ENCODE measurements at regions not wholly inside any gene's neighbourhood (a gene's known extent, or its start where the extent isn't known, plus 50 kb on each side); places are given as distances from the start of the nearest gene placed in this dataset.
A peak's percentile ranks its signal among the peaks of the same experiment; 100 is the strongest.

GRCh38 chr5:87101321-87101720 lies 166.4 kb upstream of the RASA1 start:
- DNase-seq = no peak

DNA sequence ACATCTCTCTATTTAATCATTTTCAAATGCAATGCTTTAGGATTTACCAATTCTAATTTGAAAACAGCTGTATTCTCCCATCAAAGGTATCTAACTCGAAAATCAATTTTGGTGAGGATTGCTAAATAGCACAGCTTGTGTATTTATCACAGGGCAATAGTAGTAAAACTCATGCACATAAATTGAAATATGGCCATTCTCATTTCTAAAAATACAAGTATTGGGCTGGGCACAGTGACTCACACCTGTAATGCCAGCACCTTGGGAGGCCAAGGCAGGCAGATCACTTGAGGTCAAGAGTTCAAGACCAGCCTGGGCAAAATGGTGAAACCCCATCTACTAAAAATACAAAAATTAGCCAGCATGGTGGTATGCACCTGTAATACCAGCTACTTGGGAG lies 164.8 kb upstream of the RASA1 start:
- DNase-seq = no peak

- no peak for DNase-seq
Measured at GRCh38 chr5:87103616-87104287, 163.9 kb upstream of the RASA1 start.

- no peak for DNase-seq
Measured at GRCh38 chr5:87105577-87105976, 162.1 kb upstream of the RASA1 start.

- no peak for DNase-seq
Measured at GRCh38 chr5:87109746-87110145, 157.9 kb upstream of the RASA1 start.

DNA sequence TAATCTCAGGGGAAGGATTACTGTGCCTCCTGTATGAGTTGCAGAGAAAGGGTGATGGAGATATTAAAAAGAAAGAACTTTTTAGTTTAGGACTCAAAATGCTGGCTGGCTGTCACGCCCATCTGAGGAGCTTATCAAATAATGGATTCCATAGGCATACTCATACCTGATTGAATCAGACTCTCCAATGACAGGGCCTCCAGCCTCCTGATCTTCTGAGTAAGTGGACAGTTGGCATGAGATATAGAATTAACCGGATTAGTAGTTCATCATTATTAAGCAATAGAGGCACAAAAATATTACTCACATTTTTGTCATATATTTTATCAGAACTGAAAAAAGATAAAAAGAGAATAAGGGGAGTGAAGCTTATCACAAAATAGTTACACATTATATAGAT lies 157.0 kb upstream of the RASA1 start:
- no peak for DNase-seq

- no peak for DNase-seq
Measured at GRCh38 chr5:87113861-87114260, 153.8 kb upstream of the RASA1 start.

DNA sequence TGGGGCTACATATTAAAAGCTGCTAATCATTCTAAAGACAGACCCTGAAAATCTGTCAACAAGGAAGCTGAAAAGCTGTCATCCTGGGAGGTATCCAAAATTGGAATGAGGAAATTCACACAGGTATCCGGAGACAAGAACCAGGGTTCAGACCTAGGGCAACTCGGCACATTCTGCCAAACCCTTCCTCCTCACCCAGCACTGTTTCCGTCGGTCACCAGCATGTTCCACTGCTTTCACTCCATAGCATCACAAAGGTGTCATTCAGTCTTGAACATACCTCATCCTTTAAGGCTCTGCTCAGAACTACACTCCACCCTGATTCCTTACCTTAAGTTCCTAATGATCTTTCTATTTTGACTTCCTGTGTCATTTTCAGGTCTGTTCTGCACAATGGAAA lies 153.1 kb upstream of the RASA1 start:
- no peak for DNase-seq

DNA sequence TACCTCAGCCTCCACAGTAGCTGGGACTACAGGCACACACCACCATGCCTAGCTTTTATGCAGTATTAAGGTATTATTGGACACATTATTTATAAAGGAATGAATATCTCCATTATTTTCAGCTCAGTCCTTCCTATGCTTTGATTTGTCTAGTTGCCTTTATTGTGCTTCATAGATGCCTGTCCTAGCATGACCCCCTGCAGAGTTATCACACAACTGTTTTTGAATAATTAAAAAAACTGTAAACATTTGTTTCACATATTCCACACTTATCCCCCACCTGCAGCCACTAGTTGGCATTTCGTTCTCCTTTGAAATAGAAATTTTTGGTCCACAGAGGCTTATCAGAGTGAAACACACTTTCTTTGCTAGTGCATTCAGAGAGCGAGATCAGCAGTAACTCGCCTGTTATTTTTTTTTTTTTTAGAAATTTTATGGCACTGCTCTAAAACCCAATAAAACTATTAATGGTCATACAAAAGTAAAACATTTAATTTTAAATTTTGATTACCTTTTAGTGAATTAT lies 151.8 kb upstream of the RASA1 start:
- no peak for DNase-seq

DNA sequence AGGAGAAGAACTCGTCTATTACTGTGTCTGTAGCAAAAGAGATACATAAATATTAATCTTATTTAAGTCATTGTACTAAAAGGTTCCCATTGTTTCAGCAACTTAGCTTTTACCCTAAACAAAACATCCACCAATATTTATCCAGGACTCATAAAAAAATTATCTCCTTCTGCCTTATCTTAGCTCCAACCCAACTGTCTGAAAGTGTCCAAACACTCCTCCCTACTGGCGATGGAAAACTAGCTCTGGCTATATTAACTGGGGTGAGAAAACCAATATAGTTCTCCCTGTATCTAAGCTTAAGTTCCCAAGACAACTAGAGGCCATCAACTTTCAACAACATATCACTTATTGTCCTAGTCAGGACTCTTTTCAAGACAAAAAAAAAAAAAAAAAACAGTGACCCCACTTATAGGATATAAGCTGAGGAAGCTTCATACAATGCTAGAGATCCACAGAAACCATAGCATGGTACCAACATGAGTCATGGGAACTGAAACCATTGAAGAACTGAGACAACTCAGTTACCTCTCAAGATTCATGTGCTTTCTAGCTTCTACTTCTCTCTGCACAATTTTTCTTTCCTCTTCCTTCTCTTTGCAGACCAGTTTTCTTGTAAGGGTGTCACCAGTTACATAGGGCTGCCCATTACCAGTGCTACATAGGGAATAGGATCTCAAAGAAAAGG lies 150.7 kb upstream of the RASA1 start:
- DNase-seq = no peak

- DNase-seq = no peak
Measured at GRCh38 chr5:87119588-87119987, 148.1 kb upstream of the RASA1 start.

DNA sequence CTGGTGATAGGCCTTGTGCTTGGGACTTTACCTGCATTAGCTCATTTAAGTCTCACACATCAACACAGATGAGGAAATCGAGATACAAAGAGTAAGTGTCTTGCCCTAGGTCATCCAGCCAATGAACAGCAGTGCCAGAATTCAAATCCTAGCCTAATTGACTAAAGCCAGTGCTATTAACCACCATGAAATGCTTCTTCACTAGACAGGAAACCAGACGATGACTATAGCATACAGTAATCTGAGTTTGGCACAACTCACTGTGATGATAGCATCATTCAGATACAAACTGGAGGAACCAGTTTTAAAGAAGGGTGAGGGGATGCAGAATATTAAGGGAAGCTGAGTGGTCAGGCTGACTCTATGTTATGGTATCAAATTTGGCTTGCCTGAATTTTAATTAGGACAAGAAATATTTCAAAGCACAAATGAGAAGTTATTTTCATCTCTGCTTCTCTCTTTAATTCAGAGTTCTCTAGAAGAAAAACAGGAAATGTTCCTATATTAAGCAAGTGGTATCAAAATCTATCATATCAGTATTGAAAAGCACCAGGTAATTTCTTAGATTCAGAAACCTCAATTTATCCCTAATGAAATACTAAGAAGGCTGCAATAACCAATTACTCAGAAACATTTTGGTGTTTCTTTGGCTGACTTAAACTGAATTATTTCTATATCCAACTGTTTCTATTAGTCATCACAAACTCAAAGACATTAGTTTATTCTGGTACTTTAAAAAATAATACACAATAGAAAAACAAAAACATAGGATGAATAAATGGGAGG lies 147.0 kb upstream of the RASA1 start:
- no peak for DNase-seq

DNA sequence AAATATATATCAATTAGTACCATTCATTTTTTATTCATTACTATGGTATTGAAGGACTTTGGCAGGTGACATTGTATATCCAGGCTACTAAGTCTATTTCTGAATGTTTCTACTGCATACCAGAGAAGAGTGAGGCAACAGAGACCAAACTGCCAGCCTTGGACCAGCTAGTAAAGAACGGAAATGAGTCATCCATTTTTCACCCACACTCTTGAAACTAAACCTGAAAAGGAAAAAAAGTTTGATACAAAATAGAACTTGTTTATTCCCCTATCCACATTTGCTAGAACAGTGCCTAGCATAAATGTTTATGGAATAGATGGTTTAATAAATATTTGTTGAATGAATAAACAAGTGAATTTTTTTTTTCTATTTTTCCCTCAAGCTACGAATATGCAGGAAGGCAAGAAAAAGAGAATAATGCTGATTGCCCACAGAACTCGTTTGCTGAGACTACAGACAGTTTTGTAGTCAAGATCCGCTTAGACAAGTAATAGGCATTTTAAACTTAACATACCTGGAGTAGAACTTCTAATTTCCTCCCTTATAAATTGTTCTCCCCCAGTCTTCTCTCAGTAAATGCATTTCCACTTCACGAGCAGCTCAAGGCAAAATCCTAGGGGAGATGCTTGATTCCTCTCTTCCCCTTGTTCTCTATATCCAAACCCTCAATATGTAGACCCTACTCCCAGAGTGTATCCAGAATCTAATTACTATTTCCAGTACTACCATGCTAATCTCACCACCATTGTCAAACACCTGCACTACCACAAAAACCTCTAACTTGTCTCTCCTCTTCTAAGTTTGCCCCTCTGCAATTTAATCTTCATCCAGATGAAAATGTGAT lies 146.2 kb upstream of the RASA1 start:
- peak in 4 of 56 donors; percentile 1 to 9 (median 4) for DNase-seq

GRCh38 chr5:87122151-87122977 lies 145.3 kb upstream of the RASA1 start:
- DNase-seq = no peak

DNA sequence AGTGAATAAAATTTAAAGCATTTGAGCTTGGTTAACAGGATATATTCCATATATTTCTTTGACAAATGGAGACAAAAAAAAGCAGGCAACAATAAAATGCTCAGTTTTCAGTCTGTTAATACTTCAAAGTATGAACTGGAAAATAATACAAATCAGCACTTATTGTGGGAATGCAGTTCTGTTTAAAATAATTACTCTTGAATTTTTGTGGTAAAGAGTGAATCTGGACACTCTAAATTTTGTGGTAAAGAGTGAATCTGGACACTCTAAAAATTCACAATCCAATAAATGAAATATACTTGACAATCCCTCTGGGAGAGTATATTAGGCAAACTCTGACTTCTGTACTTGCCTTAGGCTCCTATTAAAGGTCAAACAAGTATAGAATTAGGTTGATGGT lies 141.9 kb upstream of the RASA1 start:
- no peak for DNase-seq

DNA sequence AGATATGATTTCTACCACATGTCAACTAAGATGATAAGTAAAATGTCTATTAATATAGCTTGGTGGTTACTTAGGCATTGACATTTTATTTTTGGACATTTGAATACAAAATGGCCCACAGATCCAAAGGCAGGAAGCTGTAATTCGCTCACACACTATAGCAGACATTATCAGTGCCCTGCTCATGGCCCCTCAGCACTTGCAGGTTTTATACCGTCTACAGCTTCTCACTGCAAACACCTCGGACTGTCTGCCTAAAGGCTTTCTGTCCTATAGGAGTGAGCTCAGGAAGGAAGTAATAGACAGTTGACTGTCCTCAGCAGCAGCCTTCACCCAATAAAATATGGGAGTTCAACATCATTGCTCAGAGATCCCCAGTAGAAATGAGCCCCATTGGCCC lies 140.8 kb upstream of the RASA1 start:
- no peak for DNase-seq

DNA sequence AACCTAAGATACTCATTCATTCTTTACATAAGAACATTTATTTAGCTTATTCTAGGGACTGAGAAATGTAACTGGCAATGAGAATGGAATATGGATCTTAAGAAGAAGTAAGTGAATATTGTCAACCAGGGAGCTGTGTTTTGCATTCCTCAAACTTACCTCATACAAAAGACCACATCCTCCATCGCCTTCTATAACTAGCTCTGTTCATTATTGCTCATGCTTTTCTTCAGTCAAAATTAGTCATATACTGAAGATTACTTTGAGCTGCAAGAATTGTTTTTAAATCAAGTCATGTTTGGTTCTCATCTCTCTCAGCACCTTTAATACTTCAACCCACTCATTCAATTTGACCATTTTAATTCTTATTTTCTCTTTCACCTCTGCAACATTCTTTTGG lies 140.3 kb upstream of the RASA1 start:
- no peak for DNase-seq

DNA sequence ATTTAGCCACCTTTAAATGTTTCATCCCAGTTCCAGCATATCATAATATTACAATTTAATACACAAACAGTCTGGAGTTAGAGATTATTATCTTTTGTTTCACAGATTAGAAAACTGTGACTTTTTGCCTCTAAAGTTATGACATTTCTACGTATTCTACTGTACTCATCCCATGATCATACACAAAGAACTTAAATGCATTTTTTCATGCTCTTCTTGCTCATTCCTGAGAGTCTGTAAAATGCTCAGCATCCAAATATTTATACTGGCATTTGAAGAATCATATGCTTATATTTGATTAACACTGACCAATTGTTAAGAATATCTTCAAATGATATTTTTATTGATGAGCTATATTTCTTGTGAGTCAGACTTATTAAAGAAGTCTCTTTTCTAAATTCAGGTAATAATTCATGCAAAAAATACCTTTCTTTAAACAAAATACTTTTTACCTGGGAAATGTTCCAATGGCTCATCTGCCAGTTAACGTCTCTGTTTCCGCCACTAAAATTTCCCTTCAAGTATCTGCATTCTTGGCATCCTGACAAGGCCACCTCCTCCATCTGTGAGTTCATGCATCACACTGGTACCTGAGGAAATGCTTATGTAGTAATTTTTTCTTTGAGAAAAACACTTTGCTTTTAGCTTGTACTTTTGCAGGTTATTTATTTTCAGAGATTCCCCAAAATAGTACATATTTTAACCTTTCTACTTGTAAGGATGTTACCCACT lies 139.6 kb upstream of the RASA1 start:
- no peak for DNase-seq

- no peak for DNase-seq
Measured at GRCh38 chr5:87129046-87129445, 138.6 kb upstream of the RASA1 start.

GRCh38 chr5:87132696-87133095 lies 135.0 kb upstream of the RASA1 start:
- DNase-seq = no peak
